ENCODE measurements at regions not wholly inside any gene's neighbourhood (a gene's known extent, or its start where the extent isn't known, plus 50 kb on each side); places are given as distances from the start of the nearest gene placed in this dataset.

GRCh38 chr3:35954413-35954812, 315.1 kb downstream of the ARPP21 start:
- no peak for TF ChIP-seq POLR2AphosphoS5 (IDR thresholded peaks at IDR 0.05; ENCODE audit: low read depth, low read length)
- TF ChIP-seq POLR2A (IDR thresholded peaks at IDR 0.05; ENCODE audit: low read depth, low read length): no peak
- TF ChIP-seq TAF1 (IDR thresholded peaks at IDR 0.05; ENCODE audit: borderline replicate concordance, low read depth, low read length): no peak
